WERI-Rb-1 (cell line): ENCODE measurements at regions not wholly inside any gene's neighbourhood (a gene's known extent, or its start where the extent isn't known, plus 50 kb on each side); places are given as distances from the start of the nearest gene placed in this dataset.
A peak's percentile ranks its signal among the peaks of the same experiment; 100 is the strongest.

Experiments used
- DNase-seq: peaks from one replicate; pipeline ENCODE4 v3.0.0-alpha.2; 2020
- H3K27ac ChIP-seq: fragments of 250-450 bp; sonication (Bioruptor Pico); 2 replicates; pipeline ENCODE4 v1.5.1; 2020; ENCODE audit warnings: mild to moderate bottlenecking, moderate library complexity
- H3K27me3 ChIP-seq: fragments of 250-450 bp; sonication (Bioruptor Pico); 2 replicates; pipeline ENCODE4 v1.5.1; 2021; ENCODE audit warnings: mild to moderate bottlenecking, low read depth, moderate library complexity; ENCODE audit not compliant: insufficient read depth, severe bottlenecking
- H3K36me3 ChIP-seq: fragments of 250-450 bp; sonication (Bioruptor Pico); 2 replicates; pipeline ENCODE4 v1.5.1; 2020; ENCODE audit warnings: mild to moderate bottlenecking, moderate library complexity
- H3K4me3 ChIP-seq: 2 replicates; pipeline ENCODE4 v1.5.1; 2011; ENCODE audit warnings: low read depth, mild to moderate bottlenecking, control low read depth, low read length
- H3K9me3 ChIP-seq: fragments of 250-450 bp; sonication (Bioruptor Pico); 2 replicates; pipeline ENCODE4 v1.5.1; 2021; ENCODE audit warnings: mild to moderate bottlenecking, moderate library complexity; ENCODE audit not compliant: severe bottlenecking
- TF ChIP-seq, protein P1 (sequence below): IDR thresholded peaks from 2 replicates; pipeline ENCODE4 v1.5.1; 2011; ENCODE audit warnings: low read depth, mild to moderate bottlenecking, control low read depth, inconsistent platforms, low read length

DNA sequence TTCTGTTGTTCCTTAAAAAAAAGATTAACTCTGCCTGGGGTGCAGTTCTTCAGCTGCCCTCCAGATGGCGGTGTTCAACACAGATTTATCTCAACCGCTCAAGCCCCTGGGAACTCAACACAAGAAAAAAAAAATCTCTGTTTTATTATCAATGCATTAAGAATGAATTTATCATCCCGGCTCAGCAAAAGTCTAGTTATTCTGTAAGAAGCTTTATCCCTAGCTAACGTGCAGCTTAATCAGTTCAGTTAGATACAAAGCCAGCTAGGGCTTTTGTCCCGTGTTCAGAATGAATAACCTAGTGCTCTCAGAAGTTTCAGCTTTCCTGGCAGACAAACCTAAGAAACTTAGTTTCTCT, 475.9 kb upstream of the CCL2 start:
- no peaks in the 10 kb centered on the region for H3K9me3 ChIP-seq
- peak; percentile 25 for DNase-seq
- H3K27ac ChIP-seq, result no peak overlapping the region
- H3K4me3 ChIP-seq, result no peak overlapping the region
- H3K27me3 ChIP-seq, result peaks cover 33% of the 10 kb centered on the region
- no peaks in the 10 kb centered on the region for H3K36me3 ChIP-seq
- TF ChIP-seq, protein P1, sequence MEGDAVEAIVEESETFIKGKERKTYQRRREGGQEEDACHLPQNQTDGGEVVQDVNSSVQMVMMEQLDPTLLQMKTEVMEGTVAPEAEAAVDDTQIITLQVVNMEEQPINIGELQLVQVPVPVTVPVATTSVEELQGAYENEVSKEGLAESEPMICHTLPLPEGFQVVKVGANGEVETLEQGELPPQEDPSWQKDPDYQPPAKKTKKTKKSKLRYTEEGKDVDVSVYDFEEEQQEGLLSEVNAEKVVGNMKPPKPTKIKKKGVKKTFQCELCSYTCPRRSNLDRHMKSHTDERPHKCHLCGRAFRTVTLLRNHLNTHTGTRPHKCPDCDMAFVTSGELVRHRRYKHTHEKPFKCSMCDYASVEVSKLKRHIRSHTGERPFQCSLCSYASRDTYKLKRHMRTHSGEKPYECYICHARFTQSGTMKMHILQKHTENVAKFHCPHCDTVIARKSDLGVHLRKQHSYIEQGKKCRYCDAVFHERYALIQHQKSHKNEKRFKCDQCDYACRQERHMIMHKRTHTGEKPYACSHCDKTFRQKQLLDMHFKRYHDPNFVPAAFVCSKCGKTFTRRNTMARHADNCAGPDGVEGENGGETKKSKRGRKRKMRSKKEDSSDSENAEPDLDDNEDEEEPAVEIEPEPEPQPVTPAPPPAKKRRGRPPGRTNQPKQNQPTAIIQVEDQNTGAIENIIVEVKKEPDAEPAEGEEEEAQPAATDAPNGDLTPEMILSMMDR, result peak; percentile 63

- DNase-seq, result no peak
- TF ChIP-seq, protein P1, result no peak
- Histone ChIP-seq H3K36me3 (no peaks in the 10 kb centered on the region), H3K9me3 (no peaks in the 10 kb centered on the region), H3K27me3 (peaks cover 23% of the 10 kb centered on the region), H3K4me3 (no peak overlapping the region), H3K27ac (no peak overlapping the region)
These were observed 469.8 kb upstream of the CCL2 start for GRCh38 chr17:33785281-33785680.

- no peak for DNase-seq
- Histone ChIP-seq H3K9me3 (no peaks in the 10 kb centered on the region), H3K27me3 (peaks cover 18% of the 10 kb centered on the region), H3K4me3 (no peak overlapping the region), H3K36me3 (no peaks in the 10 kb centered on the region), H3K27ac (no peak overlapping the region)
- TF ChIP-seq, protein P1, result no peak
These were observed 468.6 kb upstream of the CCL2 start for GRCh38 chr17:33786478-33786877.

- Histone ChIP-seq H3K36me3 (no peaks in the 10 kb centered on the region), H3K27me3 (peaks cover 18% of the 10 kb centered on the region), H3K27ac (no peak overlapping the region), H3K9me3 (no peaks in the 10 kb centered on the region), H3K4me3 (no peak overlapping the region)
- no peak for DNase-seq
- TF ChIP-seq, protein P1, result no peak
These were observed 465.4 kb upstream of the CCL2 start for GRCh38 chr17:33789658-33790057.

DNA sequence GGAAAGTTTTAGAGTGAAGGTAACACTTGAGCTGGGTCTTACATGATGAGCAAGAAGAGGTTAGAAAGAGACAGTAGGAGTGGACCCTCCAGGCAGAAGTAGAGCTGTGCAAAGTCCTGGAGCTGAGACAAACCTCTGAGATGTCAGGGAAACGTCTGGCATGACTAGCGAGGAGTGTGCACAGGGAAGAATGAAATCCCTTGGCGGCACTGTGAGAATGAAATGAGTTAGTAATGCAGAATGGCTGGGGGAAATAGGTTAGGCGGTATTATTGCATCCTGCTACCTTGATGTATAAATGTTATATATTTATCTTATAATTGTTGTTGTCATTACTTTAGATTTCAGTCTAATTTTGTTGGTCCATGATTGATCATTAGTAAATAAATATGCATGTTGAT, 457.9 kb upstream of the CCL2 start:
- H3K9me3 ChIP-seq, result no peaks in the 10 kb centered on the region
- H3K36me3 ChIP-seq, result no peaks in the 10 kb centered on the region
- no peak overlapping the region for H3K4me3 ChIP-seq
- H3K27me3 ChIP-seq, result peaks cover 56% of the 10 kb centered on the region
- TF ChIP-seq, protein P1, result no peak
- no peak for DNase-seq
- no peak overlapping the region for H3K27ac ChIP-seq

DNA sequence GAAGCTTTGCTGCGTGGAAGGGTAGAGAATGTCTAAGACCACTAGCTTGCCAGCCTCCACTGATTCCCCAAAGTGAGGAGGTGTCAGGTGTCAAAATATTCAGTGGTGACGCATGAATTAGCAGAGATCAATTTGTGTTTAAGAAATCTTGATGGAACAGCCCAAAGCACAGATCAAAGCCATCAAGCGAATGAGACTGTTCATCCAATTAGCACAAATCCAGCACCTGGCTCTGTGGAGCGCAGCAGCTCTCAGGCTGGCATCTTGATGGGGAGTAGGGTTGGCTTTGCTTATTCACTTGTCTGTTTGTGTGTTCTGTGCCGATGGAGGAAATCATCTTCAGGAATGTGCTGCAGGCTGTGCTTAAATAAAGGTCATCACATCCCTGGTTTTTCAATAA, 456.8 kb upstream of the CCL2 start:
- TF ChIP-seq, protein P1, result no peak
- H3K4me3 ChIP-seq, result no peak overlapping the region
- no peak overlapping the region for H3K27ac ChIP-seq
- H3K27me3 ChIP-seq, result peaks cover 53% of the 10 kb centered on the region
- H3K36me3 ChIP-seq, result no peaks in the 10 kb centered on the region
- DNase-seq, result peak; percentile 12
- no peaks in the 10 kb centered on the region for H3K9me3 ChIP-seq
